ENCODE measurements at regions not wholly inside any gene's neighbourhood (a gene's known extent, or its start where the extent isn't known, plus 50 kb on each side); places are given as distances from the start of the nearest gene placed in this dataset.

GRCh38 chr4:132284910-132285426 lies 864.1 kb upstream of the PCDH10 start:
- DNase-seq: no peak
- no peak overlapping the region for H3K4me3 ChIP-seq
- H3K36me3 ChIP-seq: no peaks in the 10 kb centered on the region
- H3K9ac ChIP-seq (ENCODE audit: low read depth in 2 of 2, low read length in 2 of 2): no peak overlapping the region
- no peaks in the 10 kb centered on the region for H3K4me1 ChIP-seq
- no peaks in the 10 kb centered on the region for H3K9me3 ChIP-seq
- no peaks in the 10 kb centered on the region for H3K27me3 ChIP-seq
- no peak for TF ChIP-seq CTCF (IDR thresholded peaks at IDR 0.05)
- intact Hi-C loops (cut with DNase I): no loop called here
- H3K27ac ChIP-seq: no peak overlapping the region

GRCh38 chr4:132297346-132297745 lies 851.7 kb upstream of the PCDH10 start:
- Histone ChIP-seq H3K36me3 (no peaks in the 10 kb centered on the region), H3K9ac (ENCODE audit: low read depth in 2 of 2, low read length in 2 of 2) (no peak overlapping the region), H3K9me3 (no peaks in the 10 kb centered on the region), H3K4me3 (no peak overlapping the region), H3K4me1 (no peaks in the 10 kb centered on the region), H3K27me3 (no peaks in the 10 kb centered on the region), H3K27ac (no peak overlapping the region)
- no peak for TF ChIP-seq CTCF (IDR thresholded peaks at IDR 0.05)
- intact Hi-C loops (cut with DNase I): no loop called here
- no peak for DNase-seq

GRCh38 chr4:132299841-132300240 lies 849.3 kb upstream of the PCDH10 start:
- intact Hi-C loops (cut with DNase I): no loop called here

GRCh38 chr4:132312521-132312920 lies 836.6 kb upstream of the PCDH10 start:
- H3K4me1 ChIP-seq: no peaks in the 10 kb centered on the region
- H3K4me3 ChIP-seq: no peak overlapping the region
- no peak overlapping the region for H3K27ac ChIP-seq
- intact Hi-C loops (cut with DNase I): no loop called here
- no peaks in the 10 kb centered on the region for H3K9me3 ChIP-seq
- H3K9ac ChIP-seq (ENCODE audit: low read depth in 2 of 2, low read length in 2 of 2): no peak overlapping the region
- H3K36me3 ChIP-seq: no peaks in the 10 kb centered on the region
- no peak for DNase-seq
- no peak for TF ChIP-seq CTCF (IDR thresholded peaks at IDR 0.05)
- H3K27me3 ChIP-seq: no peaks in the 10 kb centered on the region

More at GRCh38 chr4:132299841-132300240, 849.3 kb upstream of the PCDH10 start:
- H3K4me1 ChIP-seq: no peaks in the 10 kb centered on the region
- no peak for TF ChIP-seq CTCF (IDR thresholded peaks at IDR 0.05)
- H3K27me3 ChIP-seq: no peaks in the 10 kb centered on the region
- no peak for DNase-seq
- no peak overlapping the region for H3K27ac ChIP-seq
- no peak overlapping the region for H3K4me3 ChIP-seq
- no peaks in the 10 kb centered on the region for H3K36me3 ChIP-seq
- no peak overlapping the region for H3K9ac ChIP-seq (ENCODE audit: low read depth in 2 of 2, low read length in 2 of 2)
- H3K9me3 ChIP-seq: no peaks in the 10 kb centered on the region

- Histone ChIP-seq H3K9ac (ENCODE audit: low read depth in 2 of 2, low read length in 2 of 2) (no peak overlapping the region), H3K27ac (no peak overlapping the region), H3K36me3 (no peaks in the 10 kb centered on the region), H3K27me3 (no peaks in the 10 kb centered on the region), H3K4me3 (no peak overlapping the region), H3K9me3 (no peaks in the 10 kb centered on the region), H3K4me1 (no peaks in the 10 kb centered on the region)
- no peak for DNase-seq
- intact Hi-C loops (cut with DNase I): no loop called here
- TF ChIP-seq CTCF (IDR thresholded peaks at IDR 0.05): no peak
Measured at GRCh38 chr4:132313852-132314251, 835.2 kb upstream of the PCDH10 start.
